NCI-H1694 (cell line): ENCODE measurements at regions not wholly inside any gene's neighbourhood (a gene's known extent, or its start where the extent isn't known, plus 50 kb on each side); places are given as distances from the start of the nearest gene placed in this dataset.

ENCODE experiments used
- DNase-seq: peaks from one replicate; lab custom pipeline; 2025; lab: John Stamatoyannopoulos, UW

DNA sequence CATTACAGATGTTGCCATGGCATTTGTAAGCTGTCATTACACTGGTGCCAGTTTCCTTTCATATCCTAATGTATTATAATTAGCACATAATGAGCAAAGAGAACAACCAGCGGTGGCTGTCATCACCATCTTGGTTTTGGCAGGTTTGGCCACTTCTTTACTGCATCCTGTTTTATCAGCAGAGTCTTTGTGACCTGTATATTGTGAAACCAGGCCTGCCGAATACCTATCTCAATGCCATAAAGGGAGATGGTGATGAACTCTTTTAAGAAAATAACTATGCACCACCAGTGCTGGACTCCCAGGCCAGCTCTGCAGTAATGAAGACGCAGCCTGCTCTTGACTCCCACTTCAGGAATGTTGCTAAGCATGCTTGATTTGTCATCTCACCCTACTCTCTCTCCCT, 458.1 kb upstream of the NR2F2 start:
- DNase-seq = no peak

DNA sequence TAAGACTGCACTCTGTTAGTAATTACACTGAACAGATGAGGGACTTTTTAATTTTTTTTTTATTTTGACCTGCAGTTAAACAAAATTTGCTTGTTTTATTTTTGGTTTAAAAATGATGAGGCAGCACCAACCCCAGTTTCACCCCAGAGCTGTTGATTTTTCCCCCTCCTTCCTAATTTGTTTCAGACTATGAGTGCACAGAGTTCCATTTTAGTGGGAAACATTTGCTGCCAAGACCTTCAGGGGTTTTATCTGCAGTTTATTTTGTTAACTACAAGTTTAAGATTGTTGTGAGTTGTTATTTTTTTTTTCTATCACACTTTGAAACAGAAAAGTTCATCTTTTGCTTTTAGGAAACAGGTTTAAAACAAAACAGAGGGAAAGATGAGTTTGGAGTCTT, 455.9 kb upstream of the NR2F2 start:
- DNase-seq = no peak

DNA sequence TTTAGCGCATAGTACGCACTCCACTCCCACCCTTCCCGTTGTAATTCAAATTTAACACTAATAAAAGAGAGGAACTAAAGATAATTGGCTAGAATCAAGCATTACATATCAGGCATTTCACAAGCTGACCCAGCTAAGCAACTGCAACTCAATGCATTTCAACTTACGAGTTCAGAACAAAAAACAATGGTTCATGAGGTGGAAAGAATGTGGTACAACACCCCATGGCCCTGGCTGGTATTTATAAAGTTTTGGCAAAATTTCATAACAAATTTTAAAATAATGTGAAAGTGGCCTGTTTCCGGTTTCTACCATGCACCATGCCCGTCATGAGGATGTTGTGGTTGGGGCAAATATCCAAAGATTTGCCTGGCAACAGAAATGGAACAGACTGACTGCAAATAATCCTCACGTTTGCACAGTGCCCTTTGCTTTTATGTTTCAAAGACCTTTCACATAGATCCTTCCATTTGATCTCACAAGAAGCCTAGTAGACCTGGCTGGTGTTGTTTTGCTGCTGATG, 455.3 kb upstream of the NR2F2 start:
- no peak for DNase-seq

DNA sequence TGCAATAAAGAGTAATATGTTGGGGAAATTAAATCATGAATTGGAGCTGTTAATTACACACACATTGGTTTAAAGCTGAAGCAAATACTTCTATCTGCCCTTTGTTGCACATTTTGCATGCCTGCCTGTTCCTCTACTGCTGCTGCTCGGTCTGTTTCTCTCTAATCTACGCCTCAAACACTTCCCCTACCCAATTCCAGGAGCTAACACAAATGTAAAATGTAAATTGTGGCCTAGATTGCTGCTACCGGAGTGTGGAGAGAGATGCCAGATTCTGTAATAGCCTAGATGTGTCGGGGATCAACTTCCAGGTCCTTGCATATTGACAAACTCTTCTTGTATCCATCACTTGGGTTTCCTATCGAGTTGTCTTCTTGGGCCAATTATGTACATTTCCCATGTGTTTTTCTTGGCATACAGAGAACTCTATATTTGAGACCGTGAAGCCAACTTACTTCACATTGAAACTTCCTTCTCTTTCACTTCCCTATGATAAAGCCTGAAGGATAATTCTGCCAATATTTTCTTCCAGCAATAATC, 450.4 kb upstream of the NR2F2 start:
- DNase-seq = no peak

DNA sequence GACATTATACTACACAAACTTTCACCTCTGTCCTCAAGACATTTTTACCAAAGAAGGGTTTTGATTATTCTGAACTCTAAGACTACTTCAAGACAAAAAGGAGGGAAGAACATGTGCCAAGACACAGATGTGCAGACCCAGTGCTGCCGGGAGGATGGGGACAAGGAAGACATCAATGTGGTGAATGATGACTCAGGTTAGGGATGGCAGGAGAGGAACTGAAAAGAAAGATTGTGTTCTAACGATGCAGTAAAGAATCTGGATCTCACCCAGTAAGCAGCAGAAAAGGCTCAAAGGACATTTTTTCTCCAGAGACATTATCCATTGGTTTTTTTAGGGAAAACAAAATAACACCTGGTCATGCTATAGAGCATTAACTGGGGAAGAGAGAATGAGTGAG, 449.9 kb upstream of the NR2F2 start:
- no peak for DNase-seq

DNA sequence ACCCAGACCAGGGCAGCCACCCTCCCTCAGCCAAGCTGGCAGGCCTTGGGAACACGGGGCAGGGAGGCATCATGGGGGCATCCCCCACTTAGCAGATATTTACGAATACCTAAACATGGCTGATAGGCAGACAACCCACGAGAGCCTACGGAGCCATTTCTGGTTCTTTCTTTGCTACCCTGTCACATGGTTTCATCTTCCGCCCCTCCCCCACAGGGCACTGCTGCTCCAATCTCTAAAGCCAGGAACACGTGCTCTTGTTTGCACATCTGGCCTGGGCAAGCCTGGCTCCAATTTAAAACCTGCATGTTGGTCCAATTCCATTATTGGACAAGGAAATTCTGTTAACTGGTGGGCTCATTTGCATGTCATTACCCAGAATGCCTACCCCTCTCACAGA, 447.4 kb upstream of the NR2F2 start:
- no peak for DNase-seq

DNA sequence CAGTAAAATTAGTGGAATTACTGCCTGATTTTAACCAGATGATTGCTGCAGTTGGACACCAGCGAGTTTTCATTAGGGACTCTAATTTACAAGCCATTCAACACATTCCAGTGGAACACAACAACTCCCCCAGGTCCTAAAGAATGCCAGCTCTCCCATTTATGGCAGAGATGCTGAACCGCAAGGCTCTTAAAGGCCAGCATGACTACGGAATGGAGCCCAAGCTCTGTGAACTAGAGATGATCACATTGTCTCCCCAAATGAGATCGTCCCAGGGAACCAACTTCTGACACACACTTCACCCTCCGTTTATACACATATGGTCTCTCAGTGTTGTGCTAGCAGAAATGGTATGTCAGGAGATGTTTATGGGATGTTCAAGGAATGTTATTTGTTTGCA, 446.2 kb upstream of the NR2F2 start:
- DNase-seq = no peak

DNA sequence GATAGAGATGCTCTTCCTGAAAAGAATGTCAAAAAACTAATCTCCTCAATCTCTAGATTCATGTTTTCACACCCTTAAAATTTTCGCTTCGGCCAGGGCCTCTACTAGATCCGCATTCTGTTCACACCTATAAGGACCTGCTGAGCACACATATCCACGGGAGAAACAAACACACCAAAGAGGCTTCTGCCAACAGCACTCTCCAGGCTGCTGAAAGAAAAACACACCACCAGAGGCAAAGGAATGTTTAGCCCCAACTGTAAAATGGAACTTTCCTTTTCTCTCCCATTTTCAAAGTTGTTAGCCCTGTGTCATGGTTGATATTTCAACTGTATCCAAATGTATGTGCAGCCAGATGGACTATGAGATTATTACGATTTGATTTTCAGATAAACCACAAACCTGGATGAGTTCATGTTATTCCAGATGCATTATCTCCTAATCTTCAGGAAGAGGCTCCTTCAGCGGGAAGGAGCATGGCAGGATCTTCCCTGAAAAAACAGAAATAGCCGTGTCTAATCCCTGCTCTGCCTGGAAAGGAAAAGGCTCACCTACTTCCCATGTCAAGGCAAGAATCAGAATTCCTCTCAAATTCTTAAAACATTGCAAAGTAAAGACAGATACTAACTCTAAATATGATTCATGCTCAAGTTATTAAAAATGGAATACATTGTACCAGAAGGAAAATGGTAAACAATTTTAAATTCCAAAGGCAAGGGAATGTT, 442.7 kb upstream of the NR2F2 start:
- DNase-seq = no peak

DNA sequence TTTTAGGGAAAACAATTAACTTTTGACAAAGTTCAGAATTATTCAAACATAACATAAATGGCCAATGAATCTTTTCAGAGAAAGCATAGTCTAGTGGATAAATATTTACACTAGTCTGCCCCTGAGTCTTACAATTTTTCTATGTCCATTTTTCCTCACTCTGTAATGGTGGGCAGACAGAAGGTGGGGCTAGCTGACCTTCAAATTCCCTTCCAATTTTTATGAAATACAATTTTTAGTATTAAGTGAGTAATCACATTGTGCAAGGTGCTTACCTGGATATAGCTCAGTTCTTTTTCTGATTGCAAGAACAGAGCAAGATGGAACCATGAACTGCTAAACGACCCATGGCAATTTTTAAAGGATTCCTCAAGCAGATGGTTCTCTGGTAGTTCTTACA, 441.7 kb upstream of the NR2F2 start:
- no peak for DNase-seq

DNA sequence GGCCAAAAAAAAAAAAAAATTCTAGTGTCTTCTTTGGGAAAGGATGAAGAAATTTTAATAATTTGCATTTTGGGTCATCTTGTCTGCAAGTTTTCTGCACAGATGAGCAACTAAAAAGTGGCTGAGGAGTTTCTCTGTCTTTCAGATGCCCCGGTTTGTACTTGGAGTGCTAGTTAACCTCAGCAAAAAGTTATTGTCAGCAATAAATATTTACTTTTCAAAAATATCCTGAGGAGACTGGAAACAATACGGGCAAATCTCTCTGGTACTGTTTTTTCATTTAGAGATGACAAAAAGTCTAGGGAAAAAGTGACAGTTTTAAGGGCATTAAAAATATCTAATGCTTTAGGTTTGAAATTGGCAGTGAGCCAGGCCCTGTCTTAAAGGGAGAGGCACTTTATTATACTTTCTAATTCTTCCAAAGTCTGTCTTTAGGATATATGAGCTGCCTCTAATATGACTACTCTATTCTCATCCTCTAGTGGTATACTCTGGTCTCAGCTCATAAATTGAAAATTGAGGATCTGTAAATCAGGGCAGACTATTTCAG, 436.0 kb upstream of the NR2F2 start:
- no peak for DNase-seq

DNA sequence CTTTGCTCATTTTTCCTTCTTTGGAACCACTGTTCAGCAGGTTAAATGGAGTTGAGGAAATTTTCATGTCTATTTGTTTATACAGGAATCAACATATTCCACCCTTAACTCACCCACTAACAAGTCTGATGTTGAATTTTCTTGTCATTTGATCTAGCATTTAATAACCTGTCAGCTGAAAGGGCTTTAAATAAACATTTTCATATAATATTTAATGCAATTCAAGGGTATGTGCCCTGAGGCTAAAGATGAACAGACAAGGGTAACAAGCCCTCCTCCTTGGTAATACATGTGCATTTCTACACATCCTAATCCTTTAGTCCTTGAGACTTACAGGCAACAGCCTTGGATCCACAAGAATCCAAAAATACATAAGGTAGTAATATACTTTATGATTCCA, 435.0 kb upstream of the NR2F2 start:
- DNase-seq = no peak

DNA sequence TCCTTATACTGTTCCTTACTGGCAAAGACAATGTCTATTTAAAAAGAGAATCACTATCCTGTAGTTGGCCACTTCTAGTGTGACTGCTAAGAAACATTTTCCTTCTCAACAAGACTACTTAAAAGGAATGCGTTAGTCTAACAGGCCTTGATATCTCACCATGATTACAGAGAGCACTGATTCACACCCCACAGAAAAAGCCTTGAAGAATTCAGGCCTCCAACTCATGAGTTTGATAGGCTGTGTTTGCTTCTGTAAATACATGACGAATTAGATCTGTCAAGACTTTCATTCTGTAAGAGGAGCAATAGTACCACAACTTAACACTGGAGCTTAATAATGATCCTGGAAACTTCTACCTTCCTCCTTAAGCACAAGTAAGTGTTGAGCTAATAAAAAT, 432.8 kb upstream of the NR2F2 start:
- no peak for DNase-seq

DNA sequence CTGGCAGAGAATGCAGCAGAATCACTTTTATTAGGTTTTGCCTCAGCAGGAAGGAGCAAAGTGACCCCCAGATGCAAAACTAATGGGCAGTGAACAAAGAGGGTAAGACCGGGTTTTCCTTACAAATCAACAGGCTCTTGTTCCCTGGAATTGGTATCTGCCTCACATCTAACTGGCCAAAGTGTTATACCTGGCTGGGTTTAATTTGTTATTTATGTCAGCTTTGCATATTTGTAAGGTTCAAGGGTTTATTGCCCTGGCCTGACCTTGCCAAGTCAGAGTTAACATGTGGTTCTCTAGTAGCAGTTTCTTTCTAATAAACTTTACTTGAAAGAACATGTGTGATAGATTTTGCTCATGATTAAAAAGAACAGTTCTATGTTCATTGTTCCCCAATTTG, 431.7 kb upstream of the NR2F2 start:
- DNase-seq = no peak

DNA sequence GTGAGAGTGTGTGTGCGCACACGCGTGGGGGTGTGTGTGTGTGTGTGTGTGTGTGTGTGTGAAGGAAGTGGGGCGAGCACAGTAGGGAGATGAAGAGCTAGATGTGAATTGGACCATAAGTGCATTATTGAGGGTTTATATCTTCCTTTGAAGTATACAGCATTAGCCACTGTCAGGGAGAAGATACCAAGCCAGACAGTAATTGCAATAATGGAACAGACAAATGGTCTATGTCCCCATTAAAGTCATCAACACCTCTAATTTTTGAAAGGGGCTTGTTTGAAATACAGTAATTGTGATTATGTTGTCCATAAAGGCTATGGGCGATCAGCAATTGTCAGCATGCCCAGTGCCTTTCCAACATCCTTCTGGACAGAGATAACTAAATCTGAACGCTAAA, 429.2 kb upstream of the NR2F2 start:
- no peak for DNase-seq

DNA sequence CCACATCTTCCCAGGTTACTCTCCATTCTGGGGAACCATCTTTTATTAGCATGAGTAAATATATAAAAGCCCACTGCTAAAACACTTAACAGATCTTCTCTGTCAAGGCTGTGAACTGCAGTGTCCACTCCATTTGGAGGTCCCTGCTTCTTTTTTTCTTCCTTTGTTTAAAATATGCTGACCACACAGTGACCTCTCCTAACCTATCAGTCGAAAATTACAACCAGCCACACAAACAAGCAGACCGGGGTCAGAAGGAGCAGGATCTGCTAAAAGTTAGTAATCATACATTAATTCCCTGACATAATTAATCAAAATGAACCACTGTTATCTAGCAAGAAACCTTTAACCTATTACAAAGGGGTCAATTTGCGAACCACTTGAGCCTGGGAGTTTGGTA, 427.9 kb upstream of the NR2F2 start:
- DNase-seq = no peak

DNA sequence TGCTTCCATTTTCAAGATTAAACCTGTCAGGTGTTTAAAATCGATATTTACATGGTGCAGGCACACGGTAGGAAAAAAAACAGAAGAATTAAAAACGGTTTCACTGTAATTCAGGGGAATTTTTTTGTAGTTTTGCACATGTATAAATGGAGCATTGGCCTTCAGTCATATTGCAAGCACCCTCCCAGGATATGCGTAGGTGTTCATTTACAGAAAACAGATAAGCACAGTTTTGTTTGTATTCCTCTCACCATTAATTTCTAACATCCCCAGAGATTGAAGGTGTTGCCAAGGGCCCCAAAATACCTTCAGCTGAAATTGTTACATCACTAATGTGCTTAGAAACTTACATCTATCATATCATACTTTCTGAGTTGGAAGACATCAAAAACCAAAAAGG, 427.1 kb upstream of the NR2F2 start:
- no peak for DNase-seq

DNA sequence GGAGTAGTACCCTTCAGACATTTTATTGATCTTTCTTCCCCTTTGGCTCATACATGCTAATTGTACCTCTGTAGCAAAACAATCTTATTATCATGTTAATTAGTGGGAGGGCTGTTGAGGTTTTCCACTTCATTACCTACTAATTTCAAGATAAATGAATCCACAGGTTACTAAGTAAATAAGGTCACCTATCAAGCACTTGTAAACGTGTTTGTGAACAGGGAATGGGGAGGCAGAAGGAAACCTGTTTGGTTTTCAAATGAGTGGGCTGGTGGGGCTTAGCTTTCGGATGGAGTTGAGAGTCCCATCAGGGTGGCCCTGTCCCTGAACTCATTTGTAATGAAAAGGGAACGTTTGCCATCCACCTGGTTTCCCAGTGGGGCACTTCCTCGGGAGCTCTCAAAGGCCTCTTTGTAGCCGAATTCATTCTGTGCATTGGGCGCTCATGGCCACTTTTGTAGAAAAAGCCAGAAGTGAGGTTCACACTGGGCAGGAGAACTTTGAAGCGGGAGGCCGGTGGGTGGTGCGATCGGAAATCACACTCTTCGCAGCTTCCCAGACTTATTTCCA, 419.8 kb upstream of the NR2F2 start:
- no peak for DNase-seq

DNA sequence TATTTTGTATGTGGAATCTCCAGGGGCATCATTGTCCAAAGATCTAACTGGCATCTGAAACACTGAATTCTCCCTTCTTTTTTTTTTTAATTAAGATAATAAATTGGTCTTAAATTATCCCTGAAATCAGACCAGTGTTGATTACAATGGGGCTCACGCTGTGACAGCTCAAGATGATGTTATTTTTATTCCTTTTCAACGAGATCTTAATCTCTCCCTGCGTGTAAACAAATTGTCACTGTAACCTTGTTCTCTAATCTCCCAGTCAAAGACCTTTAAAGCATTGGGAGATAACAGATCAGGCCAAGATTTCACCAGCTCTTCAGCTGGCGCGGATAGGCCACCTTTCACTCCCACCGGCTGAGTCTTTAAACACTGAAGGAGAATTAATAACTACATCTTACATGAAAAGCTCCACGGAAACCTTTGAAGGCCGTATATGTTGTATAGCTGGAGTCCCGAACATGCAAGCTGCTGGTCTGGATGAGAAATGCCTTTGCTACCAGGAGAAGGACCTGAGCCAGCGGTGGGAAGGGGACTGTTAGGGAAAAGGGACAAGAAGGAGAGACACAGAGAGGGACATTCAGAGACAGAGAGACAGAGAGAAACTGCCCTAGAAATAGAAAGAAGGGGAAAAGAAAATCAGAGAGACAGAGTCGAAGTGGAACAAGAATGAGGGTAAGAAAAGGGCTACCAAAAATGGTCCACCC, 418.8 kb upstream of the NR2F2 start:
- no peak for DNase-seq

DNA sequence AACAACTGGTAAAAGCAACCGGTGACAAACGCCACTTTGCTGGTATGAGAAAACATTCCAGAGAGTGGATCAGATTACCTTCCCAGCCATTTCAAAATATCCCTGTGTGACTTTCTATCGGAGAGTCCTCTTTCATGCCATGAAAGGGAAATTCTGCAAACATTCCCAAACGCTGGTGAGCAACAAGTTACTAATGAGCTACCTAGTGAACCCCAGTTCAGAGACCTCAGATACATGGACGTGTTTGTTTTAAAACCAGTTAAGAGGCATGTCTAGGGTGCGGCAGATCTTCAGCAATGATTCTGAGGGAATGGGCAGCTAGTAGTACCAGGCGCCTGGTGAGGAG, 418.2 kb upstream of the NR2F2 start:
- no peak for DNase-seq

DNA sequence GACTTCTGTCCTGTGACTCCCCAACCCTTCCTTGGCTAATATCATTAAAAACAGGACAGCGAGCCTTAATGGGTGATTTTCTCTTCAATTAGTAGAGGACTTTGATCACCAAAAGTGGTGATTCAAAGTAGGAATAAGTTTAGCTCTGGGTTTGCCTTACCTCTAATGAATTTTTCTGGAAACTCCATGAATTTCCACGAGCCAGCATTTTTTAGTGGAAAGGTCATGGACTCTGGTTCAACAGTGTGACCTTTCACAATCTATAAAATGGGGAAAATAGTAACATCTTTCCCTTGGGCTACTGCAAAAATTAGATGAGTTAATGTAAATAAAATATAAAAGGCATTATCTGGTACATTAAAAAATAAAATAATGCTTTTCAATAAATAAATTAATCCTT, 417.8 kb upstream of the NR2F2 start:
- DNase-seq = no peak

DNA sequence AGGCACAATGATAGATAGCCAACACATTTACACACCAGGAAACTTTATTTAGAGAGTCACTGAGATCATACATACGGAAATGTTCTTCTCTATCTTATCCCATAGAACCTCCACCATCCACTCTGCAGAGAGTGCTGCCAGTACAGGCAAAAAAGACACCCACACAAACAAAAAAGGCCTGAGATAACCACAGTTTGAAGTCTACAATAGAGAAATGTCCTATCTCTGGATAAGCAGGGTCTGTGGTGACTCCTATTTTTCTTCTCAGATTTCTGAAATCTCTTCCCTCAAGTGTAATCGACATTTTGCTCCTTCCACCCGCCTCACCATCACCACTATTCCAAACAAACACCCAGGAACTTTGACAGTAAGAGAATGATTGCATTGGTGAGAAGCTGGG, 413.9 kb upstream of the NR2F2 start:
- DNase-seq = no peak

DNA sequence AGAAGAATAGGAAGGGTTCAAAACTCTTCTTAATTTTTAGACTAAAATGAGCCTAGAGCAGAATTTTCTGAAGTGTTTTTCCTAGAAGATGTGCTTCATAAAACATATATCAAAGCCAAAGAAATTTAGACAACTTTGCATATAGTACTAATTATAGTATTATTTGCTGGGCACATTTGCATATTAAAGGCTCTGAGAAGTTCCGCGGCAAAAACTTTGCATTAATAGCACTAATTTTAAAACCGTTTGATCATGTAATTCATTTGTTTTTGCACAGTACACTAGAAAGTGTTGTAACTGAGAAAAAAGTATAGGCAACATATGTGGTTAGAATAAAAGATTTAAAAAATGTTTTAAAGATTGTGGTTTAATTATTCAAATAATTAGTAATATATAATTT, 412.0 kb upstream of the NR2F2 start:
- DNase-seq = no peak

DNA sequence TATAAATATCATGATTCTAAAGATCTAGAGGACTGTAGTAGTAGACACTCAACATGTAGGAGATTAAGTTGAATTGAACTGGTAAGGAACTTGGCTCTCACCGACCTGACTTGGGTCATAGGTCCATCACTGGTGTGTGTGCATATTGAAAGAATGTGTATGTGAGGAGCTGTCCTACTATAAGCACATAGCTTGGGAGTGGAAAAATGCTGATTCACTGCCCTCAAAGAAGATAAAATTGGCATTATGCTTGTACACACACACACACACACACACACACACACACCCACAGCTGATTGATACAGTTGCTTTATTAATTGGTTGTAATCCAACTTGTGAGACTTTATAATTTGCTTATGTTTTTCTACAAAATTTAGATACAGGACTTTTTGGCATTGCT, 411.0 kb upstream of the NR2F2 start:
- no peak for DNase-seq
